SK-N-SH treated with all-trans-retinoic acid at 6 μM for 48 hours (cell line): ENCODE measurements at regions not wholly inside any gene's neighbourhood (a gene's known extent, or its start where the extent isn't known, plus 50 kb on each side); places are given as distances from the start of the nearest gene placed in this dataset.

Experiments used
- OSR1 ChIP-seq: fragments of 250-450 bp; sonication (Bioruptor Pico); IDR thresholded peaks from 2 replicates; pipeline ENCODE4 v1.8.0; 2022; ENCODE audit warnings: moderate library complexity, mild to moderate bottlenecking, inconsistent platforms
- TCF4 ChIP-seq: fragments of 250-450 bp; sonication (Bioruptor Pico); IDR thresholded peaks from 2 replicates; pipeline ENCODE4 v1.8.0; 2021; ENCODE audit warnings: mild to moderate bottlenecking, moderate library complexity, borderline replicate concordance
- ZFP3 ChIP-seq: fragments of 250-450 bp; sonication (Bioruptor Pico); IDR thresholded peaks from 2 replicates; pipeline ENCODE4 v1.5.0; 2020; ENCODE audit warnings: mild to moderate bottlenecking, moderate library complexity
- ZFP30 ChIP-seq: fragments of 450-650 bp; formaldehyde crosslinking; IDR thresholded peaks from 2 replicates; pipeline ENCODE4 v1.5.0; 2022; ENCODE audit warnings: mild to moderate bottlenecking, moderate library complexity
- TF ChIP-seq, protein P1 (sequence below): fragments of 250-450 bp; sonication (Bioruptor Pico); IDR thresholded peaks from 2 replicates; pipeline ENCODE4 v1.8.0; 2020; ENCODE audit warnings: mild to moderate bottlenecking, moderate library complexity, borderline replicate concordance
- TF ChIP-seq, protein P2 (sequence below): fragments of 250-450 bp; sonication (Bioruptor Pico); IDR thresholded peaks from 2 replicates; pipeline ENCODE4 v1.5.1; 2020; ENCODE audit warnings: low read depth, mild to moderate bottlenecking, moderate library complexity

DNA sequence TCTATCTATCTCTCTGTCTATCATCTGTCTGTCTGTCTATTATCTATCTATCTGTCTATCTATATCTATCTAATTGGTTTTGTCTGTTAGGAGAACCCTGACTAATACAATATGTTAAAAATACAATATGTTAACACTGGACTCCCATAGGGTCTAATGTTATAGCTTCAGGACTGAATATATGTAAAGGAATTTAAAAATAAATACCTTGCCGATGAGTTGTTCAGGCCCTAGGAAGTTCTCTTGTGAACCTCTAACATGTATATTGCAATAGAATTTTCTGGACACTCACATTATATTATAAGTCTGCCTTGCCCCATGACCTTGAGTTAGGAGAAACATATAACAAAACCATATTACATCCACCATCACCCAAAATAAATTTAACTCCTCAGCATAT is 900.6 kb downstream of the NCAM2 start:
- no peak for TF ChIP-seq ZFP3 (CRISPR knock-in tag)
- no peak for TF ChIP-seq ZFP30 (CRISPR knock-in tag)
- TF ChIP-seq TCF4, result no peak
- TF ChIP-seq, protein P1, sequence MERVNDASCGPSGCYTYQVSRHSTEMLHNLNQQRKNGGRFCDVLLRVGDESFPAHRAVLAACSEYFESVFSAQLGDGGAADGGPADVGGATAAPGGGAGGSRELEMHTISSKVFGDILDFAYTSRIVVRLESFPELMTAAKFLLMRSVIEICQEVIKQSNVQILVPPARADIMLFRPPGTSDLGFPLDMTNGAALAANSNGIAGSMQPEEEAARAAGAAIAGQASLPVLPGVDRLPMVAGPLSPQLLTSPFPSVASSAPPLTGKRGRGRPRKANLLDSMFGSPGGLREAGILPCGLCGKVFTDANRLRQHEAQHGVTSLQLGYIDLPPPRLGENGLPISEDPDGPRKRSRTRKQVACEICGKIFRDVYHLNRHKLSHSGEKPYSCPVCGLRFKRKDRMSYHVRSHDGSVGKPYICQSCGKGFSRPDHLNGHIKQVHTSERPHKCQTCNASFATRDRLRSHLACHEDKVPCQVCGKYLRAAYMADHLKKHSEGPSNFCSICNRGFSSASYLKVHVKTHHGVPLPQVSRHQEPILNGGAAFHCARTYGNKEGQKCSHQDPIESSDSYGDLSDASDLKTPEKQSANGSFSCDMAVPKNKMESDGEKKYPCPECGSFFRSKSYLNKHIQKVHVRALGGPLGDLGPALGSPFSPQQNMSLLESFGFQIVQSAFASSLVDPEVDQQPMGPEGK (CRISPR knock-in tag), result no peak
- no peak for TF ChIP-seq OSR1 (CRISPR knock-in tag)
- TF ChIP-seq, protein P2, sequence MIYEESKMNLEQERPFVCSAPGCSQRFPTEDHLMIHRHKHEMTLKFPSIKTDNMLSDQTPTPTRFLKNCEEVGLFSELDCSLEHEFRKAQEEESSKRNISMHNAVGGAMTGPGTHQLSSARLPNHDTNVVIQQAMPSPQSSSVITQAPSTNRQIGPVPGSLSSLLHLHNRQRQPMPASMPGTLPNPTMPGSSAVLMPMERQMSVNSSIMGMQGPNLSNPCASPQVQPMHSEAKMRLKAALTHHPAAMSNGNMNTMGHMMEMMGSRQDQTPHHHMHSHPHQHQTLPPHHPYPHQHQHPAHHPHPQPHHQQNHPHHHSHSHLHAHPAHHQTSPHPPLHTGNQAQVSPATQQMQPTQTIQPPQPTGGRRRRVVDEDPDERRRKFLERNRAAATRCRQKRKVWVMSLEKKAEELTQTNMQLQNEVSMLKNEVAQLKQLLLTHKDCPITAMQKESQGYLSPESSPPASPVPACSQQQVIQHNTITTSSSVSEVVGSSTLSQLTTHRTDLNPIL (CRISPR knock-in tag), result no peak
